Occipital lobe (tissue), 1 donor: ENCODE measurements at regions not wholly inside any gene's neighbourhood (a gene's known extent, or its start where the extent isn't known, plus 50 kb on each side); places are given as distances from the start of the nearest gene placed in this dataset.
A peak's percentile ranks its signal among the peaks of the same experiment; 100 is the strongest.

ENCODE experiments used
- DNase-seq: peaks from one replicate; lab custom pipeline; 2025; lab: John Stamatoyannopoulos, UW

- no peak for DNase-seq
These were observed 524.0 kb downstream of the UTRN start for GRCh38 chr6:144809120-144809519.

- no peak for DNase-seq
These were observed 524.8 kb downstream of the UTRN start for GRCh38 chr6:144809969-144810368.

- DNase-seq, result no peak
These were observed 526.0 kb downstream of the UTRN start for GRCh38 chr6:144811140-144811539.

- DNase-seq, result no peak
These were observed 531.8 kb downstream of the UTRN start for GRCh38 chr6:144816936-144817335.

GRCh38 chr6:144820270-144820669 is 535.1 kb downstream of the UTRN start:
- no peak for DNase-seq

GRCh38 chr6:144823131-144823530 is 538.0 kb downstream of the UTRN start:
- no peak for DNase-seq

- DNase-seq, result no peak
These were observed 538.9 kb downstream of the UTRN start for GRCh38 chr6:144824018-144824417.

GRCh38 chr6:144834426-144835038 is 549.4 kb downstream of the UTRN start:
- DNase-seq, result no peak

- DNase-seq, result no peak
These were observed 550.3 kb downstream of the UTRN start for GRCh38 chr6:144835322-144835973.

GRCh38 chr6:144840619-144841018 is 555.5 kb downstream of the UTRN start:
- DNase-seq, result no peak

GRCh38 chr6:144843701-144844100 is 558.6 kb downstream of the UTRN start:
- DNase-seq, result no peak

GRCh38 chr6:144844596-144844995 is 559.5 kb downstream of the UTRN start:
- DNase-seq, result no peak

GRCh38 chr6:144845186-144845585 is 560.1 kb downstream of the UTRN start:
- DNase-seq, result no peak

GRCh38 chr6:144847916-144848315 is 562.8 kb downstream of the UTRN start:
- peak; percentile 29 for DNase-seq

GRCh38 chr6:144849920-144850319 is 564.8 kb downstream of the UTRN start:
- DNase-seq, result no peak

- DNase-seq, result no peak
These were observed 568.5 kb downstream of the UTRN start for GRCh38 chr6:144853603-144854002.

GRCh38 chr6:144854654-144855053 is 569.5 kb downstream of the UTRN start:
- DNase-seq, result no peak

- DNase-seq, result no peak
These were observed 570.2 kb downstream of the UTRN start for GRCh38 chr6:144855375-144855774.

- no peak for DNase-seq
These were observed 570.8 kb downstream of the UTRN start for GRCh38 chr6:144855812-144856531.

- DNase-seq, result no peak
These were observed 571.5 kb downstream of the UTRN start for GRCh38 chr6:144856622-144857021.

GRCh38 chr6:144857086-144857485 is 572.0 kb downstream of the UTRN start:
- no peak for DNase-seq

GRCh38 chr6:144862769-144863168 is 577.6 kb downstream of the UTRN start:
- no peak for DNase-seq

GRCh38 chr6:144867761-144868160 is 582.6 kb downstream of the UTRN start:
- DNase-seq, result no peak
